NCI-H2029 (cell line): ENCODE measurements at regions not wholly inside any gene's neighbourhood (a gene's known extent, or its start where the extent isn't known, plus 50 kb on each side); places are given as distances from the start of the nearest gene placed in this dataset.

Experiments
- DNase-seq: peaks from one replicate; lab custom pipeline; 2025; lab: John Stamatoyannopoulos, UW

- DNase-seq = no peak
Measured at GRCh38 chr4:115938764-115939443, 825.5 kb upstream of the NDST4 start.

GRCh38 chr4:115929373-115929772 lies 816.0 kb upstream of the NDST4 start:
- DNase-seq = no peak

DNA sequence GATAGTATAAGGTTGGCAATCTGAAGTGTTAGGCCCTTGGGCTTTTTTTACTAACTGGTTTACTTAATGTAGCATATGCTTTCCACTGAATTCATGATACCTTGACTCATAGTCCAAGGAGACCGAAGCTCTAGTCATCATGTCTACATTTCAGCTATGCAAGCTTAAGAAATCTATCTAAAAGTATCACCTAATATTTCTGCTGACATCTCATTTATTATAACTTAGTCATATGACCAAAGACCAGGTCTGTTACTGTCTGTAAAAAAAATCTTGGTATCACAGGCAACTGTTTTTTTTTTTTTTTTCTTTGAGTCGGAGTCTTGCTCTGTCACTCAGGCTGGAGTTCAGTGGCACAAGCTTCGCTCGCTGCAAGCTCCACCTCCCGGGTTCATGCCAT lies 814.0 kb upstream of the NDST4 start:
- no peak for DNase-seq

DNA sequence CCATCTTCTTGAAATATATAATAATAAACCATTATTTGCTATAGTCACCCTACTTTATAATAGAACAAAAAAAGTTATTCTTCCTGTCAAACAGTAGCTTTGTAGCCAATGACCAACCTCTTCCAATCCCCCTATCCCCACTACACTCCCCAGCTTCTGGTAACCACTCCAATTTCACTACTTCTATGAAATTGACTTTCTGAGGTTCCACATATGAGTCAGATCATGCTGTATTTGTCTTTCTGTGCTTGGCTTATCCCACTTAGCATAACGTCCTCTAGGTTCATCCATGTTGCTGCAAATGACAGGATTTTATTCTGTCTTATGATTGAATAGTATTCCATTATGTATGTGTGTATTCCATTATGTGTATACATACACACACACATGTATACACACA lies 809.7 kb upstream of the NDST4 start:
- no peak for DNase-seq

DNA sequence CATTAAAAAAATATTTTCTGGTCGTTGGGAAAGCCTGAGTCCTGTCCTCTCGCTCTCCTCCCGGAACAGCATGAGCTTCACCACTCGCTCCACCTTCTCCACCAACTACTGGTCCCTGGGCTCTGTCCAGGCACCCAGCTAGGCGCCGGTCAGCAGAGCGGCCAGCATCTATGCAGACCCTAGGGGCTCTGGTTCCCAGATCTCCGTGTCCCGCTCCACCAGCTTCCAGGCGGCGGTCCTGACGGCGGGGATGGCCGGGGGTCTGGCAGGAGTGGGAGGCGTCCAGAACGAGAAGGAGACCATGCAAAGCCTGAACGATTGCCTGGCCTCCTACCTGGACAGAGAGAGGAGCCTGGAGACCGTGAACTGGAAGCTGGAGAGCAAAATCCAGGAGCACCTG lies 807.2 kb upstream of the NDST4 start:
- no peak for DNase-seq

- no peak for DNase-seq
Measured at GRCh38 chr4:115918149-115918548, 804.7 kb upstream of the NDST4 start.

DNA sequence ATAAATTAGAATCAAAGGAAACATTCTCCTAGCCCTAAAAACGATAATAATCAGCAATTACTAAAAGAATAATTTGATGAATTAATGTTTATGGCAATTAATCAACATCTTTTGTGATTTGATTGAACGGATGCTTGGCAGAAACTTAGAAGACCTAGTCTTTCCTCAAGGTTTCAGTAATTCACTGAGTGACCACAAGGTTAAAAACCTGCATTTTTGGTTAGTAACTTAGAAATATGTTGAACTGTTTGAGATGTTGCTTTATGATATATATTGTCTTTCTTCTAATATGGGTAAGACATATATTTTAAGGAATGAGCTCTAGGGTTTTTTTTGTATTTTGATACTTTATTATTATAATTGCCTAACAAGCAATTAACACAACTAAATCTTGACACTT lies 793.0 kb upstream of the NDST4 start:
- DNase-seq = no peak

DNA sequence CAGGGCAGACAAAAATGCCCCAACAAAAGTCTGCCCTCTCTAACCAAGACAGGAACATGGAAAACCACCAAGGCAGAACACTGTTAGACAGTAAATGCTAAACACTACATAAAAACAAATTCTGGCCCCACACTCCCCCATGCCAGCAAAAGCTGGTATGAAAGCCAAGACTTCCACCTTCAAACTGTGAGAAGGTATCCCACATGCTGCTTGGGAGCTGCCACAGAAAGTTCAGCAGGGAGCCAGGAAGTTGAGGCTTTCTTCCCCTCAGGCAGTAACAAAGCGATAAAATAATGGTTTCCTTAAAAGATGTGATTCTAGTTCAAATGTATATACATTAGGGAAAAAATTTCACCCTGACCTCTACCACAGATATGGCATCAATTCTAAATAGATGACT lies 770.4 kb upstream of the NDST4 start:
- no peak for DNase-seq

GRCh38 chr4:115883231-115883630 lies 769.8 kb upstream of the NDST4 start:
- DNase-seq = no peak

DNA sequence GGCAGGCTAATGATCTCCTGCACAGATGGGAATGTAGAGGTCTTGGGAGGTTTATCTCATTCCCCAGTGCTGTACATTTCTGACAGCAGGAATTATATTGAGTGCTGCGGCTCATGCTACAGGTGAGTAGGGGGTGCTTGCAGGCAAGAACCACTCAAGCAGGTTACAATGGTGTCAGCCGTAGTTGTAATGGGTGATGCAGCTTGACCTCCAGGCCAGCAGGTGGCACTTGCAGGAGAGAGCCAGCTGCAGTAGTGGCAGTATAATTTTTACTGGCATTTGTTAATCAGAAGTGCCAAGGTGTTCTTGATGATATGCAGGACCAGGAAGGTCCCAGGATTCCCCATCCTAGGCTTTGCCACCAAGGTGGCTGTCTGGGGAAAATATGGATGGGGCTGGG lies 759.6 kb upstream of the NDST4 start:
- no peak for DNase-seq

GRCh38 chr4:115871596-115871995 lies 758.2 kb upstream of the NDST4 start:
- DNase-seq = no peak

GRCh38 chr4:115866364-115866896 lies 753.0 kb upstream of the NDST4 start:
- DNase-seq = no peak

- DNase-seq = no peak
Measured at GRCh38 chr4:115865736-115866135, 752.3 kb upstream of the NDST4 start.

DNA sequence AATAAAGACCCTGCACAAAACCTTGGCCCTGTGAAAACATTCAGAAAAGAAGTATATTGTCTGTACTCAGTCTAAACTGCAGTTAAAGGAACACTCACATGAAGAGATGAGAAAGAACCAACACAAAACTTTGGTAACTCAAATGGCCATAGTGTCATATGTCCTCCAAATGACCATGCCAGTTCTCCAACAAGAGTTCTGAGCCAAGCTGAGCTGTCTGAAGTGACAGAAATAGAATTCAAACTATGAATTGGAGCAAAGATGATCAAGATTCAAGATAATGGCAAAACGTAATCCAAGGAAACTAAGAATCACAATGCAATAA lies 739.3 kb upstream of the NDST4 start:
- no peak for DNase-seq

- peak; percentile 28 for DNase-seq
Measured at GRCh38 chr4:115851918-115852766, 738.7 kb upstream of the NDST4 start.

DNA sequence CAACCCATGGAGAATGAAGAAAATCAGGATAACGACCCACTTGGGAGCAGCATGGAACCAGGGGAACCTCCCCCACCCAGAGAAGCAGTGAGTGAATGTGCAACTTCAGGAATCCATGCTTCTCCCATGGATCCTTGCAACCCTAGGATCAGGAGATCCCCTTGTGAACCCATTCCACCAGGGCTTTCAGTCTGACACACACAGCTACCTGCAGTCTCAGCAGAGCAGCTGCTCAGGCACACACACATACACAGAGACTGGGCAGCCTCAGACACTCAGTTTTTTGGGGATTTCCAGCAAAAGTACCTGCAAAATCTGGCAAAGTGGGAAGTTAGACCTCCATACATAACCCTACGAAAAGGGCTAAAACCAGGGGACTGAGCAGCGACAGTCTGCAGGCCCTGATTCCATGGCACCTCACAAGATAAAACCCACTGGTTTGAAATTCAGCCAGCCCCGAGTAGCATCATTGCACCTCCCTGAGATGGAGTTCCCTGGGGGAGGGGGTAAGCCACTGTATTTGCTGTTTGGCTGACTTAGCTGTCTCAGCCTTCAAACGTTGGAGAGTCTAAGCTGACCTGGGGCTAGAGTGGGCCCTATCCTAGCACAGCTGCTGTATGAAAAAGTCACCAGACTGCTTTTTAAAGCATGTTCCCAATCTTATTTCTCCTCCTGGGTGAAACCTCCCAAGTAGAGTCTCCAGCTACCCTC lies 737.5 kb upstream of the NDST4 start:
- no peak for DNase-seq

DNA sequence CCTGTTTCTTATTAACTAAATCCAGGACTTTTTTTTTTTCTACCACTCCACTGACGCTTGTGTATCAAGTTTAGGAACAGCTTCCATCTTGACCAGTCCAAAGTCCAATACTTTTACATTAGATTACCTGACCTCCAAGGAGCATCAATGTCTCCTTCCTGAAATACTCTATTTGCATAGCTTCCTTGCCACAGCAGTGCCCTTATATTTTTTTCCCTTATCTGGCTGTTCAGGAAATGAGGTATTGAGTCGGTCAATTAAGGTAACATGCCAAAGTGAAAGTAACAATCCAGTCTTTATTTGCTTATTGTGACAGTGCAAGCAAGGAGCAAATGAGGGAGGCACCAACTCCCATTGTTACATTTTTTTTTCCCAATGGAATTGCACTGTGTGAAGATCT lies 730.8 kb upstream of the NDST4 start:
- DNase-seq = peak; percentile 31

DNA sequence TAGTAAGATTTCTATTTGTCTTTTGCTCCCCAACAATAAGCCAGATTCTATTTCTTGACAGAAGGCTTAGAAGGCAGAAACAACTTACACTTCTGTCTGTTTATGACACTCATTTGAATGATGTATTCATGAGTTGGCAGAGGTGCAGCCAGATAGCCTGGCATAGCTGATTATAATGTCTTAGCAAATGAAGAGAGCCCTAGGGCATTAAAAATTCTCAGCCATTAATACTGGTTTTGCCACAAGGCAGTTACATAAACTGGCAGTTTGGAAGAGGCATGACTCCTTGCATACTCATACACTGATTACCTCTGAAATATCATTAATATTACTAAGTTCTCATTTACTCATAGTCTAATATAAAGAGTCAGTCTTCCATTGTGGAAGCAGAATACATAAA lies 728.5 kb upstream of the NDST4 start:
- DNase-seq = no peak

GRCh38 chr4:115834441-115834840 lies 721.0 kb upstream of the NDST4 start:
- DNase-seq = no peak

DNA sequence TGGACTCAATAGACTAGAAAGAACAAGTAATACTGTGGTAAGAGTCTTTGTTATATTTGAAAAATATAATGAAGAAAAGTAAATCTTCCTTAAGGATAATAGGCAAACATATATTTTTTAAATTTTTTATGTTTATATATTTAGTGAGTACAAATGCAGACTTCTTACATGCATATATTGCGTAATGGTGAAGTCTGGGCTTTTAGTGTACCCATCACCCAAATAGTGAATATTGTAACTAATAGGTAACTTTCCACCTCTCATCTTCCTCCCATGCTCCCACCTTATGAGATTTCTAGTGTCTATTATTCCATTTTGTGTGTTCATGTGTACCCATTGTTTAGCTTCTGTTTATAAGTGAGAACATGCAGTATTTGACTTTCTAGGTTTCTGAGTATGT lies 711.2 kb upstream of the NDST4 start:
- no peak for DNase-seq

- no peak for DNase-seq
Measured at GRCh38 chr4:115803825-115804224, 690.4 kb upstream of the NDST4 start.

GRCh38 chr4:115790812-115791211 lies 677.4 kb upstream of the NDST4 start:
- DNase-seq = no peak
